Neural cell (in vitro differentiated cells): ENCODE measurements at regions not wholly inside any gene's neighbourhood (a gene's known extent, or its start where the extent isn't known, plus 50 kb on each side); places are given as distances from the start of the nearest gene placed in this dataset.
A peak's percentile ranks its signal among the peaks of the same experiment; 100 is the strongest.

Source experiments
- H2AFZ ChIP-seq: fragments of 200-600, 300-800 bp; sonication (generic), shearing (Covaris generic); 2 replicates; pipeline ENCODE4 v1.6.0; 2014; ENCODE audit warnings: low read depth, mild to moderate bottlenecking, antibody characterized with exemption, low read length, moderate library complexity
- H3F3A ChIP-seq: fragments of 200-600 bp; shearing (Covaris generic); 2 replicates; pipeline ENCODE4 v1.6.1; 2016; ENCODE audit warnings: mild to moderate bottlenecking, moderate library complexity, mixed read lengths, antibody characterized with exemption, low read length; ENCODE audit not compliant: insufficient read depth, poor library complexity, severe bottlenecking
- H3K27ac ChIP-seq: fragments of 200-600, 300-800 bp; sonication (generic), shearing (Covaris generic); 2 replicates; pipeline ENCODE4 v1.5.1; 2014; ENCODE audit warnings: mild to moderate bottlenecking, low read length, moderate library complexity
- H3K27me3 ChIP-seq: fragments of 300-800, 200-600 bp; sonication (generic), shearing (Covaris generic); 2 replicates; pipeline ENCODE4 v1.6.0; 2014; ENCODE audit warnings: mild to moderate bottlenecking, low read depth, low read length, moderate library complexity; ENCODE audit not compliant: insufficient read depth
- H3K36me3 ChIP-seq: fragments of 300-800, 200-600 bp; sonication (generic), shearing (Covaris generic); 2 replicates; pipeline ENCODE4 v1.5.1; 2014; ENCODE audit warnings: mild to moderate bottlenecking, antibody characterized with exemption, low read length, moderate library complexity; ENCODE audit not compliant: insufficient read depth
- H3K4me2 ChIP-seq: fragments of 300-800, 200-600 bp; sonication (generic), shearing (Covaris generic); 2 replicates; pipeline ENCODE4 v1.6.0; 2014; ENCODE audit warnings: mild to moderate bottlenecking, low read length
- H3K4me3 ChIP-seq: fragments of 300-800, 200-600 bp; sonication (generic), shearing (Covaris generic); 2 replicates; pipeline ENCODE4 v1.5.1; 2014; ENCODE audit warnings: mild to moderate bottlenecking, low read length, moderate library complexity
- H3K79me2 ChIP-seq: fragments of 200-600 bp; shearing (Covaris generic); replicated peaks from 2 replicates; pipeline ENCODE4 v1.6.0; 2014; ENCODE audit warnings: mild to moderate bottlenecking, low read length, moderate library complexity; ENCODE audit not compliant: insufficient read depth
- H3K9ac ChIP-seq: fragments of 300-800, 200-600 bp; sonication (generic), shearing (Covaris generic); 2 replicates; pipeline ENCODE4 v1.6.1; 2016; ENCODE audit warnings: mild to moderate bottlenecking, low read length, mixed read lengths
- H3K9me2 ChIP-seq: fragments of 200-600 bp; shearing (Covaris generic); 2 replicates; pipeline ENCODE4 v1.6.1; 2016; ENCODE audit warnings: mild to moderate bottlenecking, low read length, mixed read lengths; ENCODE audit not compliant: insufficient read depth
- H3K9me3 ChIP-seq: fragments of 200-600, 300-800 bp; sonication (generic), shearing (Covaris generic); 2 replicates; pipeline ENCODE4 v1.6.1; 2016; ENCODE audit warnings: mild to moderate bottlenecking, mixed run types, low read length, moderate library complexity, mixed read lengths
- H4K20me1 ChIP-seq: fragments of 200-600 bp; shearing (Covaris generic); 2 replicates; pipeline ENCODE4 v1.6.1; 2016; ENCODE audit warnings: mild to moderate bottlenecking, mixed run types; ENCODE audit not compliant: insufficient read depth
- EP300 ChIP-seq: fragments of 450-650 bp; conservative IDR thresholded peaks from 2 replicates; pipeline ENCODE4 v1.6.1; 2014; ENCODE audit warnings: antibody characterized with exemption, mild to moderate bottlenecking, moderate library complexity; ENCODE audit not compliant: poor library complexity, severe bottlenecking
- EZH2 ChIP-seq: fragments of 200-600, 300-800 bp; shearing (Covaris generic), sonication (generic); IDR thresholded peaks from 2 replicates; pipeline ENCODE4 v1.6.1; 2014; ENCODE audit warnings: antibody characterized with exemption, low read length, borderline replicate concordance, mild to moderate bottlenecking; ENCODE audit not compliant: insufficient read depth, poor library complexity, severe bottlenecking
- MXI1 ChIP-seq: fragments of 450-650 bp; conservative IDR thresholded peaks from 2 replicates; pipeline ENCODE4 v1.6.1; 2014; ENCODE audit warnings: antibody characterized with exemption, mild to moderate bottlenecking; ENCODE audit not compliant: poor library complexity, severe bottlenecking
- POLR2AphosphoS5 ChIP-seq: IDR thresholded peaks from 2 replicates; pipeline ENCODE4 v1.6.1; 2012
- RAD21 ChIP-seq: fragments of 450-650 bp; conservative IDR thresholded peaks from 2 replicates; pipeline ENCODE4 v1.6.1; 2014; ENCODE audit warnings: antibody characterized with exemption, mild to moderate bottlenecking, moderate library complexity
- REST ChIP-seq: IDR thresholded peaks from 2 replicates; pipeline ENCODE4 v1.6.1; 2012; ENCODE audit warnings: borderline replicate concordance
- SMC3 ChIP-seq: fragments of 450-650 bp; conservative IDR thresholded peaks from 2 replicates; pipeline ENCODE4 v1.6.1; 2014; ENCODE audit warnings: antibody characterized with exemption, mild to moderate bottlenecking, moderate library complexity; ENCODE audit not compliant: poor library complexity
- TAF1 ChIP-seq: IDR thresholded peaks from 2 replicates; pipeline ENCODE4 v1.6.1; 2012; ENCODE audit warnings: low read depth
- TF ChIP-seq, protein P1 (sequence below): fragments of 450-650 bp; IDR thresholded peaks from 2 replicates; pipeline ENCODE4 v1.5.1; 2014; ENCODE audit warnings: antibody characterized with exemption, mild to moderate bottlenecking, moderate library complexity; ENCODE audit not compliant: poor library complexity, severe bottlenecking

DNA sequence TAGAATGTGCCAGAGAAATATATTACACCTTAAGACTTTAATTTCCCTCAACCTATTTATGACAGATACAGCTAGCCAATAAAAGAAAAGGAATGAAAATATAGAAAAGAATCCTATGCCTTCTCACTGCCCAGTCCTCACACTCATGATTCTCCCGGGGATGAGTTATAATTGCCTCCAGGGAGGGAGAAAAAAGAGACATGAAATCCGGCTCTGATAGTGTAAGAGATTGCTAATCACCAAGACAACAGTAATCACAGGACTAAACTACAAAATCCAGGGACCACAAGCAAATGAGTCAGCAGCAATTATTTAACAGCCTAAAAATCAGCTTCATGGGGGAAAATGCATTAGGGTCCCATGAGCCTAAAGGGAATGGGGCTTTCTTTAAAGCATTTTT, 95.9 kb upstream of the DUSP21 start:
- no peaks in the 10 kb centered on the region for H4K20me1 ChIP-seq
- no peak overlapping the region for H3K4me2 ChIP-seq
- no peaks in the 10 kb centered on the region for H3K9me3 ChIP-seq
- H3F3A ChIP-seq, result no peaks in the 10 kb centered on the region
- H3K27ac ChIP-seq, result no peak overlapping the region
- H3K9ac ChIP-seq, result no peak overlapping the region
- no peaks in the 10 kb centered on the region for H3K9me2 ChIP-seq
- no peak overlapping the region for H2AFZ ChIP-seq
- no peaks in the 10 kb centered on the region for H3K27me3 ChIP-seq
- H3K4me3 ChIP-seq, result no peak overlapping the region
- no peaks in the 10 kb centered on the region for H3K79me2 ChIP-seq
- H3K36me3 ChIP-seq, result no peaks in the 10 kb centered on the region
- no peak for TF ChIP-seq TAF1

- no peaks in the 10 kb centered on the region for H3K27me3 ChIP-seq
- H3K4me2 ChIP-seq, result no peak overlapping the region
- TF ChIP-seq EP300, result no peak
- TF ChIP-seq POLR2AphosphoS5, result peak; percentile 45
- no peak for TF ChIP-seq RAD21
- TF ChIP-seq TAF1, result no peak
- no peak for TF ChIP-seq REST
- no peak for TF ChIP-seq MXI1
- H3K9me2 ChIP-seq, result no peaks in the 10 kb centered on the region
- no peaks in the 10 kb centered on the region for H3F3A ChIP-seq
- no peak overlapping the region for H3K4me3 ChIP-seq
- no peak overlapping the region for H2AFZ ChIP-seq
- H3K36me3 ChIP-seq, result no peaks in the 10 kb centered on the region
- H3K27ac ChIP-seq, result no peak overlapping the region
- H3K9ac ChIP-seq, result no peak overlapping the region
- H4K20me1 ChIP-seq, result no peaks in the 10 kb centered on the region
- no peaks in the 10 kb centered on the region for H3K9me3 ChIP-seq
- no peaks in the 10 kb centered on the region for H3K79me2 ChIP-seq
Observed at GRCh38 chrX:44747317-44747716, 96.5 kb upstream of the DUSP21 start.

- Histone ChIP-seq H4K20me1 (no peaks in the 10 kb centered on the region), H3K27me3 (no peaks in the 10 kb centered on the region), H3K9ac (no peak overlapping the region), H3K4me3 (no peak overlapping the region), H3K9me3 (no peaks in the 10 kb centered on the region), H3K9me2 (no peaks in the 10 kb centered on the region), H3K36me3 (no peaks in the 10 kb centered on the region), H3K27ac (no peak overlapping the region), H3K4me2 (no peak overlapping the region), H3F3A (no peaks in the 10 kb centered on the region), H2AFZ (no peak overlapping the region), H3K79me2 (no peaks in the 10 kb centered on the region)
- no peak for TF ChIP-seq POLR2AphosphoS5
- TF ChIP-seq, protein P1, sequence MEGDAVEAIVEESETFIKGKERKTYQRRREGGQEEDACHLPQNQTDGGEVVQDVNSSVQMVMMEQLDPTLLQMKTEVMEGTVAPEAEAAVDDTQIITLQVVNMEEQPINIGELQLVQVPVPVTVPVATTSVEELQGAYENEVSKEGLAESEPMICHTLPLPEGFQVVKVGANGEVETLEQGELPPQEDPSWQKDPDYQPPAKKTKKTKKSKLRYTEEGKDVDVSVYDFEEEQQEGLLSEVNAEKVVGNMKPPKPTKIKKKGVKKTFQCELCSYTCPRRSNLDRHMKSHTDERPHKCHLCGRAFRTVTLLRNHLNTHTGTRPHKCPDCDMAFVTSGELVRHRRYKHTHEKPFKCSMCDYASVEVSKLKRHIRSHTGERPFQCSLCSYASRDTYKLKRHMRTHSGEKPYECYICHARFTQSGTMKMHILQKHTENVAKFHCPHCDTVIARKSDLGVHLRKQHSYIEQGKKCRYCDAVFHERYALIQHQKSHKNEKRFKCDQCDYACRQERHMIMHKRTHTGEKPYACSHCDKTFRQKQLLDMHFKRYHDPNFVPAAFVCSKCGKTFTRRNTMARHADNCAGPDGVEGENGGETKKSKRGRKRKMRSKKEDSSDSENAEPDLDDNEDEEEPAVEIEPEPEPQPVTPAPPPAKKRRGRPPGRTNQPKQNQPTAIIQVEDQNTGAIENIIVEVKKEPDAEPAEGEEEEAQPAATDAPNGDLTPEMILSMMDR, result no peak
- no peak for TF ChIP-seq EZH2
- no peak for TF ChIP-seq EP300
- no peak for TF ChIP-seq RAD21
- TF ChIP-seq REST, result no peak
- no peak for TF ChIP-seq MXI1
- TF ChIP-seq SMC3, result no peak
- no peak for TF ChIP-seq TAF1
Observed at GRCh38 chrX:44744799-44745198, 99.0 kb upstream of the DUSP21 start.
